Transverse colon (tissue), 4 donors: ENCODE measurements at regions not wholly inside any gene's neighbourhood (a gene's known extent, or its start where the extent isn't known, plus 50 kb on each side); places are given as distances from the start of the nearest gene placed in this dataset.

Experiments used
- POLR2A ChIP-seq: fragments of 450-650 bp; IDR thresholded peaks from one replicate; pipeline ENCODE4 v1.6.1; 2016; ENCODE audit warnings: antibody characterized with exemption, mild to moderate bottlenecking, moderate library complexity
- POLR2AphosphoS5 ChIP-seq, 3 donors: sonication (generic); formaldehyde crosslinking; IDR thresholded peaks; one replicate each; pipeline ENCODE4 v1.6.1; 2016; ENCODE audit warnings: antibody characterized with exemption in 3 of 3
- TF ChIP-seq, protein P1 (sequence below), 5 experiments: fragments of 200-600 bp in 3 of 5; fragments of 450-650 bp in 2 of 5; sonication (generic) in 3 of 5; IDR thresholded peaks; 1 replicate in 2 of 5; 2 replicates in 3 of 5; pipeline ENCODE4 v1.5.1; 2016 to 2017; ENCODE audit warnings: antibody characterized with exemption in 5 of 5, inconsistent platforms in 3 of 5, mild to moderate bottlenecking in 2 of 5, moderate library complexity in 1 of 5

DNA sequence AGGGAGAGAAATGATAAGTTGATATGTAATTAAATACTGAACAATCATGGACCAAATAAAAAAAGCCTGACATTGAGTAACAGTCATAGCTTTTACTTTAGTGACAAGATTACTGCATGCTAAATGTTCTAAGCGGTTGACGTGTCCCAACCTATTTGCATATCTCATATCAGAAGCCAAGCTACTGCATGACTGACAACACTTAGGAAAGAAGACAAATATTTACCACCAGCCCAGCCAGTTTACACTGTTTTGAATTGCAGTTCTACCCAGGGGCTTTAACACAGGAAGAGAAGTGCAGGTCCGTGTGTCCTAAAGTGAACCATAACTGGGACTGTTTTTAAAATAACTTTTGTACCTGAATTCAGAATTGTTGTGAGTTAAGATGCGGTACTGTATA is 219.9 kb downstream of the PRDM9 start:
- TF ChIP-seq POLR2A: no peak
- TF ChIP-seq, protein P1, sequence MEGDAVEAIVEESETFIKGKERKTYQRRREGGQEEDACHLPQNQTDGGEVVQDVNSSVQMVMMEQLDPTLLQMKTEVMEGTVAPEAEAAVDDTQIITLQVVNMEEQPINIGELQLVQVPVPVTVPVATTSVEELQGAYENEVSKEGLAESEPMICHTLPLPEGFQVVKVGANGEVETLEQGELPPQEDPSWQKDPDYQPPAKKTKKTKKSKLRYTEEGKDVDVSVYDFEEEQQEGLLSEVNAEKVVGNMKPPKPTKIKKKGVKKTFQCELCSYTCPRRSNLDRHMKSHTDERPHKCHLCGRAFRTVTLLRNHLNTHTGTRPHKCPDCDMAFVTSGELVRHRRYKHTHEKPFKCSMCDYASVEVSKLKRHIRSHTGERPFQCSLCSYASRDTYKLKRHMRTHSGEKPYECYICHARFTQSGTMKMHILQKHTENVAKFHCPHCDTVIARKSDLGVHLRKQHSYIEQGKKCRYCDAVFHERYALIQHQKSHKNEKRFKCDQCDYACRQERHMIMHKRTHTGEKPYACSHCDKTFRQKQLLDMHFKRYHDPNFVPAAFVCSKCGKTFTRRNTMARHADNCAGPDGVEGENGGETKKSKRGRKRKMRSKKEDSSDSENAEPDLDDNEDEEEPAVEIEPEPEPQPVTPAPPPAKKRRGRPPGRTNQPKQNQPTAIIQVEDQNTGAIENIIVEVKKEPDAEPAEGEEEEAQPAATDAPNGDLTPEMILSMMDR (IDR thresholded peaks at IDR 0.05): no peak
- no peak for TF ChIP-seq POLR2AphosphoS5 (IDR thresholded peaks at IDR 0.05)
